22Rv1 (cell line): ENCODE measurements at regions not wholly inside any gene's neighbourhood (a gene's known extent, or its start where the extent isn't known, plus 50 kb on each side); places are given as distances from the start of the nearest gene placed in this dataset.

Experiments used
- CTCF ChIP-seq: fragments of 450-650 bp; IDR thresholded peaks from 2 replicates; pipeline ENCODE4 v1.5.1; 2017; ENCODE audit warnings: mild to moderate bottlenecking
- ZFX ChIP-seq: fragments of 450-650 bp; IDR thresholded peaks from 2 replicates; pipeline ENCODE4 v1.6.1; 2017; ENCODE audit warnings: antibody characterized with exemption, borderline replicate concordance

- no peak for TF ChIP-seq CTCF
- TF ChIP-seq ZFX, result no peak
These were observed 341.4 kb upstream of the ATP11B start for GRCh38 chr3:182451871-182452270.
